Kidney epithelial cell (primary cell): ENCODE measurements at regions not wholly inside any gene's neighbourhood (a gene's known extent, or its start where the extent isn't known, plus 50 kb on each side); places are given as distances from the start of the nearest gene placed in this dataset.

ENCODE experiments used
- DNase-seq: peaks from one replicate; pipeline ENCODE4 v3.0.0-alpha.2; 2010; ENCODE audit warnings: low read depth
- H3K27me3 ChIP-seq: 2 replicates; pipeline ENCODE4 v1.6.0; 2011; ENCODE audit warnings: low read length; ENCODE audit not compliant: control insufficient read depth, insufficient read depth
- H3K36me3 ChIP-seq: 2 replicates; pipeline ENCODE4 v1.5.1; 2011; ENCODE audit warnings: low read length; ENCODE audit not compliant: control insufficient read depth, insufficient read depth
- H3K4me3 ChIP-seq: 2 replicates; pipeline ENCODE4 v1.5.1; 2011; ENCODE audit warnings: low read depth, mild to moderate bottlenecking, control low read depth, low read length
- CTCF ChIP-seq: IDR thresholded peaks from 2 replicates; pipeline ENCODE4 v1.5.1; 2011; ENCODE audit warnings: mild to moderate bottlenecking, moderate library complexity, low read length, control low read depth, inconsistent platforms; ENCODE audit not compliant: insufficient read depth, poor library complexity, severe bottlenecking

DNA sequence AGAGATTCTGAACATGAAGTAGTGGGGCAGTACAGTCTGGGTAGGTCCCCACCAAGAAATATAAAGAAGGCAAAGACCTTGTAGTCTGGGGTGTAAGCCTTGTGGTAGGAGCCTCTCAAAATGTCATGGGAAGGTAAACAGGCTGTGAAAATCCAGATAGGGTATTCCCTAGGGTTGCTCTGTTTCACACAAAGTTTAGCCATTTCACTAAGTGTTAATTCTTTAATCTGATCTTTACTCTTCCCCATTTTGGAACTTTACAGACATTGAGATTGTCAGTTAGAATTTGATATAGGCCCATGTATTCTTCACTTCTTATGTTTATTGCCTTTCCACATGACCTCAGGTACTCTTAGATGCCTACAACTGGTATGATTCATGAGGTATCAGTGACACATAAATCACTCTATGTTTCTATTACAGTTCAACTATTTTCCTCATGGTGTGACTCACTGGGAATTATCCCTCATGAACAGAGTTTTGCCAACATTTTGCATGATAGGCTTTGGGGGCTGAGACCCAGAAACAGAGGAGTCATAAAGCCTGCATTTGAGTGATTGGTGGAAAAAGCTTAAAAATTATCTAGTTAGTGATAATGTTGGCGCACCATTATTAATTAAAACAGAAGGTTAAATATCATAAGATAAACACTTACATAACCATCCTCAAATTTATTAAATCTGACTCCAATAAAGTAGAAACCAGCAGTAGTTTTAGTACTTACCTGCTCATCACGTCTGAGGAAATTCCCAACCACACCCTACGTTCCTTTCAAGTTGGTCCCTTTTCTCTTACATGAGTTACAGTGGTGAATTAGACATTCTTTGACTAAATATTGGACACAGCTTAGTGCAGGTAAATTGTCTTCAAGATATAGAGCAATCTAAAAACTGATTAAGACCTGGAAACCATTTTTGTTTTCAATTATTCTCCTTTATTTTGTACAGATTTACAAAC, 399.8 kb upstream of the MEF2C start:
- peak; percentile 21 for DNase-seq
- no peaks in the 10 kb centered on the region for H3K27me3 ChIP-seq
- H3K4me3 ChIP-seq: no peak overlapping the region

DNA sequence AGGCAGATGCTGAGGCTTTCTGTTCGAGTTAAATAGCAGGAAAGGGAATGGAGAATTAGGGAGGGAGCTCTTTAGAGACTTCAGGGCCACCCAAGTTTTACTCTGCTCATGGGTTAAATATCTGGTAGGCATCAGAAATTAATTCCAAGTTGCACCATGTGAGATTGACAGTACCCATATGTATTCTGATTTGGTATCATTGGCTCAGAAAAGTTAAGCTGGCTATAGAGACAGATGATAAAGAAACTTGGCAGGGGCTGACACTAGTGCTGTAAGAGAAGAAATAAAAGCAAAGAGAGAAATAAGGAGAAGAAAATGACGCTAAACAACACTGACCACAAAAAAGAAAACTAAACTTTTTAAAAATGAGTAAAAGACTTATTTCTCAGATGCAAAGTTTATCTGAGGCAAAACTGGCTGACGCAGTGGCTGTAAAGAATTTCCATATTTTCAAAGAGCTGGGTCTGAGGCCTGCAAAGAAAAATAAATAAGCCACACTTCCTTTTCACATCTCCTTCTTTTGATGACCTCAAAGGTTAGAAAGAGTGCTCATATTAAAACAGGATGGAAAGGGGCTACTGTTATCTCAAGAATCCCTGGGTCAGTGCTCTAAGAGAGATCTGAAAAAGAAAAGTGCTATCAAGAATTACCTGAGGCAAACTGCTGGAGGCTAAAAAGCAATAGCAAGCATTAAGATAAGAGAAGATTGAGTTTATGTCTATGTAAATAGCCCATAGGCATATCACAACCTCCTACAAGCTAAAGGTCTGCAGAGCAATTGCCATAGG, 399.0 kb upstream of the MEF2C start:
- H3K27me3 ChIP-seq: no peaks in the 10 kb centered on the region
- no peak for TF ChIP-seq CTCF
- H3K4me3 ChIP-seq: no peak overlapping the region
- no peak for DNase-seq
- H3K36me3 ChIP-seq: no peaks in the 10 kb centered on the region

More for the DNA sequence above, 399.8 kb upstream of the MEF2C start:
- TF ChIP-seq CTCF: no peak
- no peaks in the 10 kb centered on the region for H3K36me3 ChIP-seq

DNA sequence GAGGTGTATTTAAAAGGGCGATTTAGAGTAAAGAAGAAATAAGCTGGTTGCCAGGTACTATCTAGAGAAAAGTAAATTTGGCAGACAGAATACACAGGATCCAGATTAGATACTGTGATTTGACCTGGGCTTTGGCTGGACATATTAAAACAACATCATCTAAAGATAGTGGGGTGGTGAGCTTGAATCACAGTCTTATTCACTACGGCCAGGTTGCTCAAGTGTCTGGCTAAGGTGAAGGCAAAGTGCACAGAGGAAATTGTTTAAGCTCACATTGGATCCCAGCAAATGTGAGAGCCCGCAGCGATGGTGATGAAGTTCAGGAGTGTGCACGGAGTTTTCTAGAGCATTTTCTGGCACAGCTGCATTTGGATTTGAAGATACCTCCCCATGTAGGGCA, 398.2 kb upstream of the MEF2C start:
- no peak for DNase-seq
- TF ChIP-seq CTCF: no peak
- H3K4me3 ChIP-seq: no peak overlapping the region
- no peaks in the 10 kb centered on the region for H3K36me3 ChIP-seq
- no peaks in the 10 kb centered on the region for H3K27me3 ChIP-seq

- no peak for DNase-seq
- TF ChIP-seq CTCF: no peak
- no peaks in the 10 kb centered on the region for H3K27me3 ChIP-seq
- H3K36me3 ChIP-seq: no peaks in the 10 kb centered on the region
- no peak overlapping the region for H3K4me3 ChIP-seq
These were observed 397.4 kb upstream of the MEF2C start for GRCh38 chr5:89280103-89281037.

- H3K27me3 ChIP-seq: no peaks in the 10 kb centered on the region
- H3K36me3 ChIP-seq: no peaks in the 10 kb centered on the region
- no peak for DNase-seq
- TF ChIP-seq CTCF: no peak
- H3K4me3 ChIP-seq: no peak overlapping the region
These were observed 396.5 kb upstream of the MEF2C start for GRCh38 chr5:89279391-89280036.
